ENCODE measurements at regions not wholly inside any gene's neighbourhood (a gene's known extent, or its start where the extent isn't known, plus 50 kb on each side); places are given as distances from the start of the nearest gene placed in this dataset.
"Not testable (repeated sequence)": the region's sequence is repeated elsewhere in the genome, so short reads cannot be mapped to it uniquely, and the experiment has no call there.

DNA sequence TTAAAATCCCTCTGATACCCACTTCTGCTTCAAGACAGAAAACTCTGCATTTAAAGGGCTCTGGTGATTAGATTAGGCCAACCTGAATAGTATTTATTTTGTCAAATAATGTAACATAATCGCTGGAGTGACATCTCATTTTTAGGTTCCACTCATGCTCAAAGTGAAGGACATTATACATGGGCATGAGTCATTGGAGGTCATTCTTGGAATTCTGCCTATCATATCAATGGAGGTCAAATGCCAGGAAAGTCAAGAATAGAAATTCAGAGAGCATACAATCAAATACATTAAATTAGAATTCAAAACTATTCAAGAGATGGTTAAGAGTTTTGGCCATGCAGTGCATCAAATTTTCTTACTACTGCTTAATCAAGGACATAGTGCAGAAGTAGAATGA is 50.8 kb upstream of the PRSS1 start:
- no peak for DNase-seq (ENCODE audit: low read depth)

DNA sequence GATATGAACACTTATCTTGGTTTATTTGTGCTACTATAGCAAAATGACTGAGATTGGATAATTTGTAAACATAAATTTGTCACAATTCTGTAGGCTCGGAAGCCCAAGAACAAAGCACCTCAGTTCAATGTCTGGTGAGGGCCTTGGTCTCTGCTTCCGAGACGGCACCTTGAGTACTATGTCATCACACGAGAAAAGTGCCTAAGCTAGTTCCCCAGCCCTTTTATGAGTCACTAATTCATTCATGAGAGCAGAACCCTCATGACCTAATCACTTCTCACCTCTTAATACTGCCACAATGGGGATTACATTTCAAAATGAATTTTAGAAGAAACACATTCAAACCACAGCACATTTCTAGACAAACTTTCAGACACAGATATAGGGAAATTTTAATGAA is 52.0 kb upstream of the PRSS1 start:
- DNase-seq (ENCODE audit: low read depth) = no peak

DNA sequence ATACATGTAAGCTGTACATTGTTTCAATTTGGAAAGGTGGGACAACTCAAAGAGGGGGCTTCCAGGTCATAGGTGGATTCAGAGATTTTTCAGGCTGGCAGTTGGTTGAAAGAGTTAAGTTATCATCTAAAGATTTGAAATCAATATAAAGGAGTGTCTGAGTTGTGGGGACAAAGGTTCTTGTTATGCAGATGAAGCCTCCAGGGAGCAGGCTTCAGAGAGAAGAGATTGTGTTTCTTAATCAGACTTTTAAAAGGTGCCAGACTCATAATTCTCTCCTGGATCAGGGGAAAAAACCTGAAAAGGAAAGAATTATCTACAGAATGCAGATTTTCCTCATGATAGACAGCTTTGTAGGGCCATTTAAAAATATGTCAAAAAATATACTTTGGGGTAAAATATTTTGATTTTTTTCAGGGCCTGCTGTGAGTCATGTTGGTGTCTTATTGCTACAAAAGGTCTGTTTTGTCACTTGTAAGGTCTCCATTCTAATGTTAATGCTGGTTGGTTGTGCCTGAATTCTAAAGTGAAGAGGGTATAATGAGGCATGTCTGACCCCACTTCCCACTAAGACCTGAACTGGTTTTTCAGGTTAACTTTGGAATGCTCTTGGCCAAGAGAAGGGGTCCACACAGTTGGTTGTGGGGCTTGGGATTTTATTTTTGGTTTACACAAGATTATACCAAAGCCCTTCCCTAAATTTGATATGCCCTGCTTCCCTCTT is 52.7 kb upstream of the PRSS1 start:
- no peak for DNase-seq (ENCODE audit: low read depth)

DNA sequence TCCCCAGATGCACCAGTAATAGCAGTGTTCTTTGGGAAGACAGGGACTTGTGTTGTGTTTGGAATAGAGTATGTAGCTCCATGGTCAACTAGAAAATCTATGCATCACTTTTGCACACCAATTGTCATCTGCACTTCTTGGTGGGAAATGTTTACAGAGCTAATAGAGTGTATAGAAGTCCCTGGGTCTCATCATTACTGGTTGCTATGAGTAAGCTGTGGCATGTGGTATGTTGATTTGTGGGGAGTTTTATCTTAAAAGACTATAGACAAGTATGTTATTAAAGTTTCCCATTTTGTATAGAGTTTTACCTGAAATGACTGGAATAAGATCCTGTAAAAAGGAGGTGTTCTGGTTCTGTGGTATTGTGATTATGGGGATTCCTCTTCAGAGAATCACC is 55.4 kb upstream of the PRSS1 start:
- no peak for DNase-seq (ENCODE audit: low read depth)

DNA sequence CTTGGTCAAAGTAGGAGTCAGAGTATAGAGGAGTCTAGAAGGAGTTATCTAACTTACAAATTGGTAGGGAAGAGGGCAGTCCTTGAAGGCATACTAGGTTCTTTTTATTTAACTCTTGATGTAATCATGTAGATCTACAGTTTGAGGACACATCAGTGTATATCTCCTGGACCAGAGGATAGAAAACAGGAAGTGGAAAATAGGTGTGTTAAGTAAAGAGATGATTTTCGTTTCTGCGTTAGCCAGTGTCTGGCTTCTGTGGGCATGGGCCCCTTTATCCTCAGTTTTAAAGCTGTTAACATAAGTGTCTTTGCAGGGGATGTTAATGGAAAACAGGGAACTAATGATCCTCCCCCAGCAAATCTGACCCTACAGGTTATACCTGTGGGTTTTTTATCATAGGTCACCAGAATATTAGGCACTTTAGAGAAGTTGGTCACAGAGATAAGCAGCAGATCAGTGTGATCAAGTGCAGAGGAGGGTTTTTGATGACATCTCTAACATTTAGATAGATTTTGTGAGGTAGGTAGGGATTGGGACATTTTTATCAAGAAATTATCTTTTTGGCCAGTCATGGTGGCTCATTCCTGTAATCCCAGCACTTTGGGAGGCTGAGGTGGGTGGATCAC is 58.6 kb upstream of the PRSS1 start:
- DNase-seq (ENCODE audit: low read depth) = no peak

DNA sequence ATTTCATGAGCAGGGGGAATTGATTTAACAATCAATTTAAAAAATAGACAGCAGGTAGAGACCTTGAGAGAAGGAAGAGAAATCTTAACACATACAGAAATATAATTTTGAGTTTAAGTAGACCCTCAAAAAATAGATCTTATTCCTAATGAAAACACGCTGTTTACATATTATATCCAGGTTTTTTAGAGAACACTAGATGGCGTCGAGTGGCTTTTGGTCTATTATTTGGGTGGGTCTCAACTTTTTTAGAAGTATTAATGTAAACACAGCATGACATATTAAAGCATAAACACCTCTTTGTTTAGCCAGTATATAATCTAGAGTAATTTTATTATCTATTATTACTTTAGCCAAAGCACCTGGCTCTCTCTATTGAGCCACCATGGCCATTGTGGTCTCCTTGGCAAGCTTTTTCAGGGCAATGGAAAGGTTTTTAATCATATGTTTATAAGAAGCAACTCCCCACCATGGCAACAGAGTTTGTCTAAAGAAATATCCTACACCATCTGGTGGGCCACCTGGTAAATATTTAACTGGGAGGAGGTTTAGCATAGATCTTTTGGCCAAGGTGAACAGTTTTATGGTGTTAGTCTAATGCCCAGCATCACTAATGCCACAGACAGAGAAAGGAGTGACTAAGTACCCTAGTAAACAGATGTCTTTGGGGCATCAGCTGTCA is 59.7 kb upstream of the PRSS1 start:
- no peak for DNase-seq (ENCODE audit: low read depth)

DNA sequence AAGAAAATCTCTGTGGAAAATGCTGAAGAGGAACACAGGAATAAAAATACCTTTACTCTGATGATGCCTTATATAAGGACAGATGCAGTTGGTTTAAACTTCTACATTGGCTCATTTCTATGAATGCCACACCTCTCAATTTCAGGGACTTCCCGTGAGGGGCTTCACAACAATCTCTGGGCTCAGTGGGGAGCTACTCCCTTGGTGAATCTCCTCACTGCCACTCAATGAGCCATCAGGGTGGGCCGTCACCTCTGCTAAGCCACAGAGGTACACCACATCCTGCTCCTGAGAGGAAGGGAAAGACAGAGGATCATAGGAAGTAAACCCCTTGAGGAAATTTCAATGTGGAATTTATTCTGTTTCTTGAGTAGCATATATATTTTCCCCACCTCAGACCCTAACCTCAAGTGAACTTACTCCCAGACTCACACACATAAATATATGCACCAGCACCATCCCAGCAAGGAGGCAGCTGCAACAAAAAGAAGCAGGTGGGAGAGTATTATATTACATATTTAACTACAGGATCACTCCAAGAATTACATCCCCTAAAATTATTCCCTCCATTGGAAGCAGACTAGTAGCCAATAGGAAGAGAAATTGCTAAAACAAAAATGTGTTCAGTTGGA is 63.3 kb upstream of the PRSS1 start:
- no peak for DNase-seq (ENCODE audit: low read depth)

DNA sequence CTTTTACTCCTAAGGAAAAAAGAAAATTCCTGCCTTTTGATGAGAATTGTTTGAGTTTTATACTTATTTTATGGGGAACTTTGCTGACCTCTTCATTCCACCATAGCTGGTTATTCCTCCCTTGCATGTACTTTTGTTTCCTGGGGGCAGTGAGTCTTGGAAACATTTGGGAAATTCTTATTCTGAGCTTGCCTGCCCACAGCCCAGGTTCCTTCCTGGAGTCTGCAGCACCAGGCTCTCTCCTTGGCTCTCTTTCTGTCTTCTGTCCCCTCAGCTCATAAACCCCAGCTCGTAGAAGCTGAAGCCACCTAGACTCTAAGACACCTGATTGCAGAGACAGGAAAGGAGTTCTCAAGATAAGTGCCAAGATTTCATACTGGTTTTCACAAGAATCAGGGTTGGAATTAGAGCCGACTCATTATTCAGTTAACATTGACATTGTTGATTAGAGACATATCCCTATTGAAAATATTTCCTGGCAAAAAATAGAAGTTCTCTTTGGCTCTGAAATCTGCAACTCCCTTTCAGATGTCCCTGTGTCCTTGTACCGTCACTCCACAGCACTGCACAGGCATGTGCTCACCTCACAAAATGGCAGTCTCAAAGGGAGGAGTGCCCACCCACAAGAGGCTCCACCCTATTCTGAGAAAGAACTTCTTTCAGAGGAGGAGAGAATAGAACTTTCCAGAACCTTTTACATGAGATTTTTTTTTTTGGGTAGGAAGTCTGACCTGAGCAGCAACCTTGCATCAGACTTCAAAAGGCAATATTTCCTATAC is 67.8 kb upstream of the PRSS1 start:
- DNase-seq (ENCODE audit: low read depth) = no peak

DNA sequence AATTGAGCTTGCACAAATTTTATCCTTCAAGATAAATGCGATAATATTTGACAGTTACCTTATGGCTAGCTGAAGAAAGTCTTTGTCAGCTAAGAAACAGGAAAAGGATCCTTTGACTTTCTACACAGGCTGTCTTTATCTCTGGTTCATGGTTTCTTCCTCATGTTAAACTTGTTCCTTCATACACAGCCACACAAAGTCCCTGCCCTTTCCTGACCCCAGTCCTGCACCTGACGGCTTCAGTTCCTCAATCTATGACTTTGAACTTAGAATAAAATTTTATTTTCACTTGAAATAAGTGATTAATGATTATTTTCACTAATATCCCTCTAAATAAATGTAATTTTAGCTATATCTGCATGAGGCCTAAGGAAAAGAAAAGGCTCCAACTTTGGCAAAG is 77.8 kb upstream of the PRSS1 start:
- DNase-seq (ENCODE audit: low read depth) = no peak

DNA sequence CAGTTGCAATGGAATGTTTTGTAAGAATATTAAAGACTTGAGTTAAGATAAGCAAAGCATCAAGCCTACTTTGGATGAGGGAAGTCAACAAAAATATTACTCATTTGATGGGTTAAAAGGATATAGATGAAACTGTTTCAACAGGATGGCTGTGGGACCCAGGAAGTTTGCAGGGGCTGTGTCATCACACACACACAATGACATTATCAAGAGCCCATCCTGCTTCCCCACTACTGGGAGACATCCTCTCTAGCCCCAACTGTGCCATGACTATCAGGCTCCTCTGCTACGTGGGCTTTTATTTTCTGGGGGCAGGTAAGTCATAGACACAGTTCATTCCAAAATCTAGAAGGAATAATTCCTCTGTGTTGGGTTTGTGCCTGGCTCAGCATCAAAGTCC is 78.8 kb upstream of the PRSS1 start:
- DNase-seq (ENCODE audit: low read depth) = no peak

DNA sequence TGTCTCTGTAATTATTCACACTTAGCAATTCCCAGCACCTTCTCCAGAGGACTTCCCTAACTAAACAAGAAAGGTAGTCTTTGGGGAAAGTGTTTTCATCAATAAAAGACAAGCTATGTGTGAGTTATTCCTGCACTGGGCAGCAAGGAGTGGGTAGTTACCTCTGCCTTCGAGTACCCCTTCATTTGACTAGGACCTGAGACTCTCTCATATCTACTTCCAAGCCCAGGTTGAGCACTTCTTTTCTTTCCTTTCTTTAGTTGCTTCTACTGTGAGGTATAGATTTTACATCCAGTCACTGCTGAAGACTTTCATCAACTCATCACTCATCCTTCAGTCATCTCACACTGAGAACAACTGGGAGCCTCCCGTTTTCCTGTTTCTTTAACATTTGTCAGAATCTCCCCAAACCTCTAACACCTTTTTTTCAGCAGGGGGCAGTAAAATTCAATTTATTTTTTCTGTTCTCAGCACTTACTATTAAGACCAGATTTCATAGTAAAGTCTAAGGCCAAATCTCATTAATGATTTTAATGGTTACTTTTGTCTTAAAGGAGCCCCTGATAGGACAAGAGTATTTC is 80.1 kb upstream of the PRSS1 start:
- DNase-seq (ENCODE audit: low read depth) = no peak

DNA sequence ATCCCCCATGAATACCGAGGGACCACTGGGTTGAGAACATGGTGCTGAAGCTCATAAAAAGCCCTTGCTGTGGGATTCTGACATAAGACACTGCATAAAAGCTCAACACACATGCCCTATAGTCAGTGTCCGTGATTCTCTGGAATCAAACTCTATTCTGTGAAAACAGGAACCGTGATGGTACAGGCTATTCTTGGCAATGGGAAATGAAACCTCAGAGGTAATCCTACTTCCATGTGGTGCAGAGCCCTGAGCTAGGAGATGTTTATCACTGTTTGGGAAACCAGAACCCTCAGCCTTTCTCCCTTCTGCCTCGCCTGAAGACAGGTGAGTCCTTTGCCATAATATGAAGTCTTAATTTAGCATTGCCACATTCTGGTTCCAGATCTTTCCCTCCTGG is 80.8 kb upstream of the PRSS1 start:
- DNase-seq (ENCODE audit: low read depth) = no peak

DNA sequence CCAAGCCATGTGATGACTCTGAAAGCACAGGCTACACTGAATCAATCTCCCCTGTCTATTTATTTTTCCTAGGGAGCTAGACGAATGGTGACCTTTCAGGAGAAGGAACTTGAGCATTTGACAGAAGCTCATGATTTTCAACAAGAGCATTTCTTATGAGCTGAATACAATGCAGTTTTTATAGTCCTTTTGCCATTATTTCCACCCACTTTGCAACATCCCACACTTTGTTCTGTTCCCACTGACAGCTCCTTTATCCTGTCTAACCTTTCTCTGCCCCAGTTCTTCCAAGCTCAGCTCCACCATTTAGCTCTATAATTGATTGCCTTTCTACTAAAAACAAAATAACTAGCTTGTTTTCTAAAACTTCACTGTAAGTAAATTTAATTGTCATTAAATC is 91.9 kb upstream of the PRSS1 start:
- no peak for DNase-seq (ENCODE audit: low read depth)

DNA sequence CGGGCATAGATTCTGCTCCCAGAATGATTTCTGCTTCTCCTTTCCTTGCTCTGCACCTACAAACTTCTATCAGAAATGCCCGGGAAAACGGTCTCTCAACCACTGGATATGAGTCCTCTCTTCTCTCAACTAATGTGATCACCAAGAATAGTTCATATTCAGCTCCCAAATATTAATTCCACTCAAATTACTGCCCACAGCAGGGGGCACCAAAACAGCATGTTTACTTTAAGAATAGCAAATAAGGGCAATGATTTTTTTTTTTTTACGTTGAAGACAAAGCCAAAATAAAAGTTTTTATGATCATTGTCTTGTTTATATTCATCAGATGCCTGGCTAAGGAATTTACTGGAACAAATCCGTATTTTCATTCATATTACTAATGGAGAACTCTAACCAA is 94.9 kb upstream of the PRSS1 start:
- DNase-seq (ENCODE audit: low read depth) = no peak

DNA sequence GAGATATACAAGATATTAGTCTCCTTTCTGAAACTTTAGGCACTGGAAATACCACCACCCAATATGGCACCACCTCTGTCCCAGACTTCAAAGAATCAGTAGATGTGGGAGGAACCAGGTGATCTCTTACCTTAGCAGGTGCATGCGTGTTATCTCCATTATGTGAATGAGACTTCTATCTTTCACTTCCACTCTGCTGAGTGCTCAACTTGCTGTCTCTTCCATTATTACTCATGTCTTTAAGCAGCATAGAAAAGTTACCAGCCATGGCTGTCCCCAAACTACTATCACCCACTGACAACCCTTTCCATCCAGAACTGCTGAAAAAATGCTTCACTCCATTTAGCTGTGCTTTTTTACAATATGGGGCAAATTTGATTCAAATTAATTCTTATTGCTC is 101.5 kb upstream of the PRSS1 start:
- DNase-seq (ENCODE audit: low read depth) = no peak

DNA sequence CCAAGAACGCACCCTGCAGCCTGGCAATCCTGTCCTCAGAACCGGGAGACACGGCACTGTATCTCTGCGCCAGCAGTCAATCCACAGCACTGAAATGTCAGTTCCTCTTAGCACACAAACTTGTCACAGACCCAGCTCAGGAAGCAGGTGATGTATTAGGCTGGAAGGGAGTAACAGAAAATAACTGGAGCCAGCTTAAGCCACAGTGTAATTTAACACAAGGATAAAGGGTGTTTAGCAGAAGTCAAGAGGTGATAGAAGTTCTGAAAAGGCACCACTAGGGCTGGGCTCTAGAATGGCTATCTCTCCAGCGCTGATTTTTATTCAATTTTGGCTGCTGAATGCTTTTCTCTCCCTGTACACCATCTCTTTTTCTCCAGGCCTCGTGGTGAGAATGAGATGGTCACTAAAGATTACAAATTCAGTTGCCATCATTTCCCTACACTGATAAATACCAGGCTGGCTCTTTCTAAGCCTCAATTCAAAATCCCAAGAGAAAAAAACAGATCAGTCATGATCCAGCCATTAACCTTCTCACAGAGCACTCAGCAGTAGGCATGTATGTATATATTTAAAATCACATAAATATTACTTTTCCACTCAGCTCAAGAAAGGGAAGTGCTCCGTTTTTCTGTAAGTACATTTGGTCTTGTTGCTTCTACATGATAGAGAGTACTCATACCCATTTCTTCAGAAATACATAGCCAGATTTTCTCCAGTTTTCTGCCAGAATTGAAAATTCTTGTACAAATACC is 102.7 kb upstream of the PRSS1 start:
- no peak for DNase-seq (ENCODE audit: low read depth)

DNA sequence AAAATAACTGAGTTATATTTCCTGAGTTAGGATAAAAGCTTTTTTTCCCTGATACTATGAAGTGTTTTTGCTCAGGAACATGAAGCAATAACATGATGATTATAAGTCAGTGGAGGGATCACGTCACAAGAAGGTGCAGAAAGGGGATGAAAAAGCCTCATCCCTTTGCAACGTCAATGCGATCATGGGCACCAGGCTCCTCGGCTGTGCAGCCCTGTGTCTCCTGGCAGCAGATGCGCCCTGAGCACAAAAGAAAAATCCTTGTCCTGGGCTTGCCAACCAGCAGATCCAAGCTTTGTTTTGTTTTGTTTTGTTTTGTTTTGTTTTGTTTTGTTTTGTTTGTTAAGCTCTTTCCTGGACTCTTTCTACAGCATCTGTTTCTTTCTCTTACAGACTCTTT is 103.5 kb upstream of the PRSS1 start:
- DNase-seq (ENCODE audit: low read depth) = no peak

DNA sequence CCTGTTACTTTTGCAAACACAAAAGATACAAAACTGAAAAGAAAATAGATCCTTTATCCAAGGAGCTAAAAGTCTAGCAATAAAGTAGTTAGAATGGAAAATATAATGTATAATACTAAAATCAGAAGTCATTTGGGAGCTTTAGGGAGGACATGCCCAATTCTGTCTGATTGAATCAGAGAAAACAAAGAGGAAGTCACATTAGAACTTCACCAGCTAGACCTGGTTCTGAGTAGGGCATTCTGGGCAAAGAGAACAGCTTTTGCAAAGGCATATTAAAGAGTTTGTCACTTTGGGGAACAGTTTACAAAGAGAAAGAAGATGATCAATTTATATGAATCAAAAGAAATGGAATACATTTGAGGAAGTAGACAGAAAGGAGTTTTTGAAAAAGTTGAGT is 107.0 kb upstream of the PRSS1 start:
- DNase-seq (ENCODE audit: low read depth) = no peak

DNA sequence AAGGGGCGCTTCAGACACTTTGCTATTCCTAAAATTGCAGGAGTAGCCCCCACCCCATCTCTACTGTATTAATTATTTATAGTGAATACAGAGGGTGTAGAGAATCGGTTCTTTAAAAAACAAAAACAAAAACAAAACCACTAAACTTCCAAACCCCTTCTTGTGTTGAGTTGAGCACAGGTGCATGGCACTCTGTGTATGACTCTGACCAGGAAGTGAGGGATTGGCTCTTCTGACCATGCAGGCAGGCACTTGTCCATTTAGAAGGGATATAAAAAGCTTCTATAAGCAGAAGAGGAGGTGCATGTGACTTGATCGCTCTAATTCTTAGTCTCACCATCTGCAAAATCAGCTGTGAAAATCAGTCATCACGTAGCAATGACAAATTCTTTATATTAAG is 108.0 kb upstream of the PRSS1 start:
- DNase-seq (ENCODE audit: low read depth) = not testable (repeated sequence)

DNA sequence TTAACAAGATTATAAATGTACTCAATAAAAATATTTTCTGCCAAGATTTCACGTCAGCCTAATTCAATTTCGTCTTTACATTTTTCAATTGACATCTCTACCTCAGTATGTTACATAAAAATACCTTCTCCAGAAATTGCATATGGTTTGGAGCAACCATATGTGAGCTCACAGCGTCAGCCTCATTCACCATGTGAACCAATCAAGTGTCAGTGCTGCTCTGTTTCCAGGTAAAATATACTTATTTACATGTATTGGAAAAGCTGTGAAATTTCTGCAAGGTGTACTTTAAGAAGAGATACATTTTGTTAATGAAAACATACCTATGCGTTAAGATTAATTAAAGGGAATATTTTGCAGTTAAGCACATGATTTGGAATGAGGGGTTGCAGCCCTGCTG is 110.7 kb upstream of the PRSS1 start:
- DNase-seq (ENCODE audit: low read depth) = no peak

DNA sequence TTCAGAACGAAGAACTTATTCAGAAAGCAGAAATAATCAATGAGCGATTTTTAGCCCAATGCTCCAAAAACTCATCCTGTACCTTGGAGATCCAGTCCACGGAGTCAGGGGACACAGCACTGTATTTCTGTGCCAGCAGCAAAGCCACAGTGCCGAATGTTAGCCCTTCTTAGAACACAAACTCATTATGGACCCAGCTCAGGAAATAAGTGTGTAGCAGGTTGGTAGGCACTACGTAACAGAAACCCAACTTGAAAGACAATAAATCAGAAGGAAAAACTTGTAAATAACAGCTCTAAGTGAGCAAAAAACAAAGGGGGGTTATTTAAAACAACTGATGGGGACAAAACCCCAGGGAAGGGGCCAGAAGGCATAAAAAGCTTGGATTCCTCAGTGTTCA is 112.0 kb upstream of the PRSS1 start:
- no peak for DNase-seq (ENCODE audit: low read depth)

Measured in fibroblast of the conjunctiva (primary cell).